HEK293 (cell line): ENCODE measurements at regions not wholly inside any gene's neighbourhood (a gene's known extent, or its start where the extent isn't known, plus 50 kb on each side); places are given as distances from the start of the nearest gene placed in this dataset.

Experiments used
- CTCF ChIP-seq: fragments of 450-650 bp; formaldehyde crosslinking; IDR thresholded peaks from 2 replicates; pipeline ENCODE4 v1.5.1; 2016; ENCODE audit warnings: missing biosample characterization, missing genetic modification characterization
- PRDM10 ChIP-seq: fragments of 450-650 bp; formaldehyde crosslinking; IDR thresholded peaks from 2 replicates; pipeline ENCODE4 v1.5.1; 2016; ENCODE audit warnings: missing biosample characterization, missing genetic modification characterization
- PRDM4 ChIP-seq: fragments of 450-650 bp; formaldehyde crosslinking; IDR thresholded peaks from 2 replicates; pipeline ENCODE4 v1.5.1; 2017; ENCODE audit warnings: missing biosample characterization, missing genetic modification characterization
- REST ChIP-seq: fragments of 450-650 bp; formaldehyde crosslinking; IDR thresholded peaks from 2 replicates; pipeline ENCODE4 v1.5.1; 2016; ENCODE audit warnings: missing biosample characterization, missing genetic modification characterization
- ZNF18 ChIP-seq: fragments of 450-650 bp; formaldehyde crosslinking; IDR thresholded peaks from 2 replicates; pipeline ENCODE4 v1.5.1; 2016; ENCODE audit warnings: missing biosample characterization, missing genetic modification characterization
- ZNF221 ChIP-seq: fragments of 450-650 bp; formaldehyde crosslinking; IDR thresholded peaks from 2 replicates; pipeline ENCODE4 v1.5.1; 2017; ENCODE audit warnings: missing biosample characterization, missing genetic modification characterization, borderline replicate concordance
- ZNF501 ChIP-seq: fragments of 450-650 bp; formaldehyde crosslinking; IDR thresholded peaks from 2 replicates; pipeline ENCODE4 v1.5.1; 2016; ENCODE audit warnings: missing biosample characterization, missing genetic modification characterization
- ZNF510 ChIP-seq: fragments of 450-650 bp; formaldehyde crosslinking; IDR thresholded peaks from 2 replicates; pipeline ENCODE4 v1.5.1; 2018; ENCODE audit warnings: mild to moderate bottlenecking, missing genetic modification characterization, missing biosample characterization; ENCODE audit not compliant: insufficient replicate concordance
- ZNF530 ChIP-seq: fragments of 450-650 bp; formaldehyde crosslinking; IDR thresholded peaks from 2 replicates; pipeline ENCODE4 v1.5.1; 2016; ENCODE audit warnings: low read depth, missing biosample characterization, missing genetic modification characterization
- ZNF629 ChIP-seq: fragments of 450-650 bp; formaldehyde crosslinking; IDR thresholded peaks from 2 replicates; pipeline ENCODE4 v1.5.1; 2017; ENCODE audit warnings: missing biosample characterization, missing genetic modification characterization
- ZNF658 ChIP-seq: fragments of 450-650 bp; formaldehyde crosslinking; IDR thresholded peaks from 2 replicates; pipeline ENCODE4; 2016; ENCODE audit warnings: missing biosample characterization, missing genetic modification characterization
- ZNF785 ChIP-seq: fragments of 450-650 bp; formaldehyde crosslinking; IDR thresholded peaks from 2 replicates; pipeline ENCODE4 v1.5.1; 2016; ENCODE audit warnings: missing biosample characterization, missing genetic modification characterization
- ZSCAN5A ChIP-seq: fragments of 450-650 bp; formaldehyde crosslinking; IDR thresholded peaks from 2 replicates; pipeline ENCODE4 v1.5.1; 2016; ENCODE audit warnings: missing biosample characterization, missing genetic modification characterization

GRCh38 chr1:190564117-190564516 is 86.5 kb upstream of the BRINP3 start:
- TF ChIP-seq CTCF (no peak), ZNF629 (tag by site-specific recombination) (no peak), ZNF658 (no peak), ZNF510 (tag by site-specific recombination) (no peak), ZNF501 (tag by site-specific recombination) (no peak), PRDM4 (tag by site-specific recombination) (no peak), ZSCAN5A (tag by site-specific recombination) (no peak), PRDM10 (no peak), ZNF221 (tag by site-specific recombination) (no peak), ZNF785 (no peak), ZNF18 (tag by site-specific recombination) (no peak), REST (tag by site-specific recombination) (no peak), ZNF530 (tag by site-specific recombination) (no peak)
